Suprapubic skin (tissue), 4 donors: ENCODE measurements at regions not wholly inside any gene's neighbourhood (a gene's known extent, or its start where the extent isn't known, plus 50 kb on each side); places are given as distances from the start of the nearest gene placed in this dataset.
"Not testable (repeated sequence)": the region's sequence is repeated elsewhere in the genome, so short reads cannot be mapped to it uniquely, and the experiment has no call there.

Experiments used
- CTCF ChIP-seq, 2 donors: fragments of 200-600 bp in 1 of 2; fragments of 450-650 bp in 1 of 2; sonication (generic) in 1 of 2; IDR thresholded peaks; one replicate each; pipeline ENCODE4 v1.5.1; 2016 to 2019; ENCODE audit warnings: antibody characterized with exemption in 2 of 2, mild to moderate bottlenecking in 1 of 2, moderate library complexity in 1 of 2
- EP300 ChIP-seq: sonication (generic); formaldehyde crosslinking; IDR thresholded peaks from one replicate; pipeline ENCODE4 v1.6.1; 2017; ENCODE audit warnings: antibody characterized with exemption
- POLR2AphosphoS5 ChIP-seq, 3 donors: sonication (generic); formaldehyde crosslinking; IDR thresholded peaks; one replicate each; pipeline ENCODE4 v1.6.1; 2017; ENCODE audit warnings: antibody characterized with exemption in 3 of 3

- TF ChIP-seq POLR2AphosphoS5 (IDR thresholded peaks at IDR 0.05); CTCF (IDR thresholded peaks at IDR 0.05); EP300: not testable (repeated sequence)
Measured at GRCh38 chr4:118634126-118634875, 50.9 kb upstream of the METTL14 start.
